Osteocyte (in vitro differentiated cells): ENCODE measurements at regions not wholly inside any gene's neighbourhood (a gene's known extent, or its start where the extent isn't known, plus 50 kb on each side); places are given as distances from the start of the nearest gene placed in this dataset.

Experiments used
- DNase-seq: peaks from one replicate; pipeline ENCODE4 v3.0.0; 2021; ENCODE audit warnings: mixed read lengths; ENCODE audit not compliant: unreplicated experiment; ENCODE audit errors: extremely low spot score
- H3K27ac Mint-ChIP-seq: one replicate; pipeline ENCODE4 v1.8.0; 2021; ENCODE audit warnings: mild to moderate bottlenecking, mixed read lengths; ENCODE audit not compliant: unreplicated experiment
- H3K27me3 Mint-ChIP-seq: one replicate; pipeline ENCODE4 v1.8.0; 2021; ENCODE audit warnings: mixed read lengths; ENCODE audit not compliant: unreplicated experiment
- H3K36me3 Mint-ChIP-seq: one replicate; pipeline ENCODE4 v1.8.0; 2021; ENCODE audit warnings: mixed read lengths; ENCODE audit not compliant: unreplicated experiment
- H3K4me1 Mint-ChIP-seq: one replicate; pipeline ENCODE4 v1.8.0; 2021; ENCODE audit warnings: mixed read lengths; ENCODE audit not compliant: unreplicated experiment
- H3K4me3 Mint-ChIP-seq: one replicate; pipeline ENCODE4 v1.8.0; 2021; ENCODE audit warnings: mild to moderate bottlenecking, moderate library complexity, mixed read lengths; ENCODE audit not compliant: unreplicated experiment
- H3K9me3 Mint-ChIP-seq: one replicate; pipeline ENCODE4 v1.8.0; 2021; ENCODE audit warnings: mixed read lengths; ENCODE audit not compliant: unreplicated experiment
- TF ChIP-seq, protein P1 (sequence below): fragments of 200-600 bp; sonication (generic); IDR thresholded peaks from 2 replicates; pipeline ENCODE4 v1.5.0; 2021; ENCODE audit warnings: antibody characterized with exemption, mild to moderate bottlenecking, moderate library complexity

DNA sequence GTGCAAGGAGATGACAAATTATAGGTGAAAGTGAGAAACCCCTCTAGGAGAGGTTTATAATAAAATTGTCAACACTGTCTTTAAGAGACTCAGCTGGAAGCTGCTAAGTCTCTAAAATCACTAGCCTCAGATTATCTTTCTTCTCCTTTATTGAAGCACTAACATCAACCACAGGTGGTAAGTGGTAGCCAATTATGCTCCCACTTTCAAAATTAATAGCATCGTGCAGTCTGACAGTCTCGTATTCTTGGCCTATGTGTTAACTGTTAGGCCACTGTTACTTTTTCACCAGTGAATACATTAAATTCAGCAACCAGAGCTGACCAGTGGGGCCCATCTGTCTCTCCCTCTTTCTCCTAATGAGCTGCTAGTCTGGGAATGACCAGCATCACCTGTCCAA is 674.1 kb downstream of the RAPGEF2 start:
- TF ChIP-seq, protein P1, sequence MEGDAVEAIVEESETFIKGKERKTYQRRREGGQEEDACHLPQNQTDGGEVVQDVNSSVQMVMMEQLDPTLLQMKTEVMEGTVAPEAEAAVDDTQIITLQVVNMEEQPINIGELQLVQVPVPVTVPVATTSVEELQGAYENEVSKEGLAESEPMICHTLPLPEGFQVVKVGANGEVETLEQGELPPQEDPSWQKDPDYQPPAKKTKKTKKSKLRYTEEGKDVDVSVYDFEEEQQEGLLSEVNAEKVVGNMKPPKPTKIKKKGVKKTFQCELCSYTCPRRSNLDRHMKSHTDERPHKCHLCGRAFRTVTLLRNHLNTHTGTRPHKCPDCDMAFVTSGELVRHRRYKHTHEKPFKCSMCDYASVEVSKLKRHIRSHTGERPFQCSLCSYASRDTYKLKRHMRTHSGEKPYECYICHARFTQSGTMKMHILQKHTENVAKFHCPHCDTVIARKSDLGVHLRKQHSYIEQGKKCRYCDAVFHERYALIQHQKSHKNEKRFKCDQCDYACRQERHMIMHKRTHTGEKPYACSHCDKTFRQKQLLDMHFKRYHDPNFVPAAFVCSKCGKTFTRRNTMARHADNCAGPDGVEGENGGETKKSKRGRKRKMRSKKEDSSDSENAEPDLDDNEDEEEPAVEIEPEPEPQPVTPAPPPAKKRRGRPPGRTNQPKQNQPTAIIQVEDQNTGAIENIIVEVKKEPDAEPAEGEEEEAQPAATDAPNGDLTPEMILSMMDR: no peak
- no peak overlapping the region for H3K27ac Mint-ChIP-seq
- no peaks in the 10 kb centered on the region for H3K9me3 Mint-ChIP-seq
- no peak overlapping the region for H3K4me3 Mint-ChIP-seq
- H3K36me3 Mint-ChIP-seq: no peaks in the 10 kb centered on the region
- DNase-seq: no peak
- H3K27me3 Mint-ChIP-seq: no peaks in the 10 kb centered on the region
- peaks cover 14% of the 10 kb centered on the region for H3K4me1 Mint-ChIP-seq

DNA sequence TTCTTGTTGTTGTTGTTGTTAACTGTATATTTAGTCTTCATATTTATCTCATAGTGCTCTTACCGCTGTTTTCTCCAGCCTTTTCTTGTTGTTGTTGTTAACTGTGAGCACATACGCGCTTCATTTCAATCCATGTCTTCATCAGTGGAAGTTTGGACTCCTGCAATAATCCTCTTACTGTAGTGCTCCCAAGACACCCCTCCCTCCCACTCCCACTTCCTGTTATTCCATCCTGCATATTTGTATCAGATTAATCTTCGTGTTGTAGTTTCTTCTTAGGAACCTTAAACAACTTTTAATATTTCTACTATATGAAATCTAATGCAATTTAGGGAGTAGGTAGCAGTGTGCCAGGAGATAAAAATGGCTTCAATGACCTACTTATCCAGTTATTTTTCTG is 674.8 kb downstream of the RAPGEF2 start:
- no peaks in the 10 kb centered on the region for H3K36me3 Mint-ChIP-seq
- H3K4me1 Mint-ChIP-seq: peaks cover 14% of the 10 kb centered on the region
- H3K9me3 Mint-ChIP-seq: no peaks in the 10 kb centered on the region
- TF ChIP-seq, protein P1: no peak
- no peak overlapping the region for H3K27ac Mint-ChIP-seq
- no peaks in the 10 kb centered on the region for H3K27me3 Mint-ChIP-seq
- DNase-seq: no peak
- H3K4me3 Mint-ChIP-seq: no peak overlapping the region

DNA sequence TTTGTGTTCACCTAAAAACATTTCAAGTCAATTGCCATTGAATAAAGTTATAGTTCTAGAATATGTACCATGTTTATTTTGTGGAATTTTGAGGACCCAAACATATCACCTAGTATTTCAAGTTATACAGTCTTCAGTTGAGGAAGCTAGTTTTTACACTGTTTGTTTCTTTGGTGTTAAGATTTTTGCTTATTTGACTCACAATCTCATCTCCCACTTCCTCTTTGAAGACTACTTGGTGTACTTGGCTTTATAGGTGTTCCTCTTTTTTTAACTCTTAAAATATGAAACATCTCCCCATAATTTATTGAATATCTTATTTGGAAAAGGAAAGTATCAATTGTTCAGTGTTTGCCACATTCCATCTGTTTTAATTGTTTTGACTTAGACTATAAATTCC is 675.4 kb downstream of the RAPGEF2 start:
- H3K27ac Mint-ChIP-seq: no peak overlapping the region
- H3K36me3 Mint-ChIP-seq: no peaks in the 10 kb centered on the region
- H3K4me3 Mint-ChIP-seq: no peak overlapping the region
- DNase-seq: no peak
- H3K27me3 Mint-ChIP-seq: no peaks in the 10 kb centered on the region
- TF ChIP-seq, protein P1: no peak
- H3K4me1 Mint-ChIP-seq: peaks cover 14% of the 10 kb centered on the region
- H3K9me3 Mint-ChIP-seq: no peaks in the 10 kb centered on the region

DNA sequence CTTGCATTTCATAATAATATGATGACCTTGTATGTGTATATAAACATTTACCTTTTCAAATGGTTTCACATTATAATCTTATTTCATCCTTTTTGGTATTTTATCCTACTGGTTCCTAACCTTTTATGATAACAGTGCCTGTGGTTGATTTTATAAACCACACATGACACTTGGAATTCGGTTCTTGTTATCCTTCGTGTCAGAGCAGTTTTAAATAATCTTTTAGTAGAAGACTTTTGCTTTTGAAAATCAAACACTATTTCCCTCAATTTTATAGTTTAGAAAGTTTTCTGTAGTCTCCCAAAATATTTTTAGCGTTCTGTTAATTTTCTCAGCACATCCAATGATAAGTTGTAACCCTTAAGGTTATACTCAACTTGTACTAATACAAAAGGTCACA is 676.8 kb downstream of the RAPGEF2 start:
- Mint-ChIP-seq H3K27ac (no peak overlapping the region), H3K4me1 (peaks cover 14% of the 10 kb centered on the region), H3K27me3 (no peaks in the 10 kb centered on the region), H3K36me3 (no peaks in the 10 kb centered on the region), H3K4me3 (no peak overlapping the region), H3K9me3 (no peaks in the 10 kb centered on the region)
- no peak for DNase-seq
- TF ChIP-seq, protein P1: no peak

DNA sequence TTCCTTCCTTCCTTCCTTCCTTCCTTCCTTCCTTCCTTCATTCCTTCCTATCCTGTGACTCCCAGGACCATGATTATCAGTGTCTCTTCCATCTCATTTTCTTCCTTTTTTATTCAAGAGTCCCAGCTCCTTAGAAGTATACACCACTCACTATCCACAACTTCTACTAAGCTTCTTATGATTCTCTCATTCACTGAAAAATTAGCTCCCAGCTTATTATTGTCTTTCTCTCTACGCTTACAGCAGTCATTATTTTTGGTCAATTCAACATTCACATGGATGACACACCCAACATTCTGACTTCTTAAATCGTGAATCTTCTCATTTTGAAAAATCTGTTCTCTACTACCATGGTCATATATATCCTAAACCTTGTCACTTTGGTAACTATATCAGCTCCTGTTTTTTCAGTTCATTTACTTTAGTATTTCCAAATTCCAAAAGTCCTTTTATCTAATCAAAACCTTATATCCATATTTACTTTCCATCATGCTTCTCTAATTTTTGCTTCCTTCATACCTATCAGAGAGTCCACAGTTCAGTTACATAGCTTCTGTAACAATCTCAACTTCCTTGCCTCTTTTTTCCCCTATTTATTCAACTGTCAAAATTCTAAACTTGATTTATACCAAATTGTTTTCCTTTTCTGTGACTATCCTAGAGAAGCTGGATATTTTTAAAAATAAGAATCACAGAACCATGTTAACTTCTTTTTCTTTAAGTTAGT is 677.5 kb downstream of the RAPGEF2 start:
- peaks cover 14% of the 10 kb centered on the region for H3K4me1 Mint-ChIP-seq
- no peak overlapping the region for H3K4me3 Mint-ChIP-seq
- H3K36me3 Mint-ChIP-seq: no peaks in the 10 kb centered on the region
- no peak overlapping the region for H3K27ac Mint-ChIP-seq
- no peak for DNase-seq
- no peaks in the 10 kb centered on the region for H3K27me3 Mint-ChIP-seq
- TF ChIP-seq, protein P1: no peak
- no peaks in the 10 kb centered on the region for H3K9me3 Mint-ChIP-seq
